AG04449 (cell line): ENCODE measurements at regions not wholly inside any gene's neighbourhood (a gene's known extent, or its start where the extent isn't known, plus 50 kb on each side); places are given as distances from the start of the nearest gene placed in this dataset.

ENCODE experiments used
- CTCF ChIA-PET: fragments of 350-600 bp; formaldehyde crosslinking; extraction: SDS; loops from one replicate; lab custom pipeline; 2021; ENCODE audit warnings: antibody characterized with exemption; lab: Yijun Ruan, JAX
- POLR2A ChIA-PET: fragments of 400-600, 350-600 bp; formaldehyde crosslinking; extraction: SDS; loops from one replicate; lab custom pipeline; 2020; ENCODE audit warnings: antibody characterized with exemption, inconsistent platforms; lab: Yijun Ruan, JAX
- DNase-seq: peaks from one replicate; pipeline ENCODE4 v3.0.0-alpha.2; 2010; ENCODE audit warnings: low read depth, low spot score
- H3K4me3 ChIP-seq: 2 replicates; pipeline ENCODE4 v1.5.1; 2011; ENCODE audit warnings: low read depth, mild to moderate bottlenecking, control low read depth, low read length
- CTCF ChIP-seq: IDR thresholded peaks from one replicate; pipeline ENCODE4 v1.5.1; 2011; ENCODE audit warnings: mild to moderate bottlenecking, moderate library complexity, low read length, control low read depth, inconsistent platforms; ENCODE audit not compliant: insufficient read depth; ENCODE audit errors: missing control alignments

GRCh38 chr1:90558126-90558525, 159.0 kb downstream of the BARHL2 start:
- POLR2A ChIA-PET, result no interaction called here
- CTCF ChIA-PET, result no interaction called here
- no peak for DNase-seq

GRCh38 chr1:90557706-90558105, 159.4 kb downstream of the BARHL2 start:
- POLR2A ChIA-PET, result no interaction called here

More at GRCh38 chr1:90558126-90558525, 159.0 kb downstream of the BARHL2 start:
- TF ChIP-seq CTCF, result no peak
- H3K4me3 ChIP-seq, result no peak overlapping the region

GRCh38 chr1:90550626-90551406, 166.3 kb downstream of the BARHL2 start:
- no peak for TF ChIP-seq CTCF
- CTCF ChIA-PET, result no interaction called here
- POLR2A ChIA-PET, result no interaction called here
- no peak overlapping the region for H3K4me3 ChIP-seq
- no peak for DNase-seq

More at GRCh38 chr1:90557706-90558105, 159.4 kb downstream of the BARHL2 start:
- TF ChIP-seq CTCF, result no peak
- H3K4me3 ChIP-seq, result no peak overlapping the region
- DNase-seq, result no peak
- CTCF ChIA-PET, result no interaction called here

- TF ChIP-seq CTCF, result no peak
- POLR2A ChIA-PET, result no interaction called here
- no peak for DNase-seq
- CTCF ChIA-PET, result no interaction called here
- no peak overlapping the region for H3K4me3 ChIP-seq
These were observed 172.7 kb downstream of the BARHL2 start for GRCh38 chr1:90544356-90544755.

GRCh38 chr1:90537606-90538362, 179.3 kb downstream of the BARHL2 start:
- DNase-seq, result no peak
- CTCF ChIA-PET, result no interaction called here
- POLR2A ChIA-PET, result no interaction called here
- no peak overlapping the region for H3K4me3 ChIP-seq
- no peak for TF ChIP-seq CTCF

GRCh38 chr1:90534663-90535295, 182.3 kb downstream of the BARHL2 start:
- TF ChIP-seq CTCF, result no peak
- no peak for DNase-seq
- ChIA-PET CTCF (no interaction called here), POLR2A (no interaction called here)
- H3K4me3 ChIP-seq, result no peak overlapping the region
